Liver (tissue), 8 donors: ENCODE measurements at regions not wholly inside any gene's neighbourhood (a gene's known extent, or its start where the extent isn't known, plus 50 kb on each side); places are given as distances from the start of the nearest gene placed in this dataset.

Source experiments
- DNase-seq: peaks from one replicate; pipeline ENCODE4 v3.0.0-alpha.2; 2017; ENCODE audit warnings: low spot score
- H3K27ac ChIP-seq, 2 donors: one replicate each; pipeline ENCODE4 v1.7.0; 2013; ENCODE audit warnings: inconsistent platforms in 2 of 2, low read length in 2 of 2, control low read depth in 1 of 2, low read depth in 1 of 2, mild to moderate bottlenecking in 1 of 2
- H3K27me3 ChIP-seq, 4 donors: one replicate each; pipeline versions ENCODE4 v1.6.1 to v1.7.0; 2013; ENCODE audit warnings: low read length in 3 of 4, inconsistent platforms in 1 of 4, mild to moderate bottlenecking in 1 of 4, moderate library complexity in 1 of 4; ENCODE audit not compliant: control insufficient read depth in 4 of 4, insufficient read depth in 4 of 4
- H3K36me3 ChIP-seq, 4 donors: one replicate each; pipeline versions ENCODE4 v1.6.1 to v1.7.0; 2013; ENCODE audit warnings: low read length in 3 of 4, mild to moderate bottlenecking in 3 of 4, low read depth in 1 of 4, moderate library complexity in 1 of 4; ENCODE audit not compliant: control insufficient read depth in 4 of 4, insufficient read depth in 3 of 4
- H3K4me1 ChIP-seq, 4 donors: one replicate each; pipeline versions ENCODE4 v1.6.1 to v1.7.0; 2013; ENCODE audit warnings: low read length in 3 of 4, mild to moderate bottlenecking in 3 of 4, moderate library complexity in 1 of 4; ENCODE audit not compliant: control insufficient read depth in 4 of 4, insufficient read depth in 4 of 4
- H3K4me3 ChIP-seq, 3 donors: one replicate each; pipeline versions ENCODE4 v1.6.1 to v1.7.0; 2013; ENCODE audit warnings: low read length in 3 of 3, control low read depth in 1 of 3, low read depth in 1 of 3, mild to moderate bottlenecking in 1 of 3
- H3K9ac ChIP-seq, 2 donors: one replicate each; pipeline ENCODE4 v1.7.0; 2013; ENCODE audit warnings: low read length in 2 of 2, mild to moderate bottlenecking in 2 of 2, moderate library complexity in 2 of 2, control low read depth in 1 of 2, low read depth in 1 of 2
- H3K9me3 ChIP-seq, 4 donors: one replicate each; pipeline versions ENCODE4 v1.6.1 to v1.7.0; 2013; ENCODE audit warnings: low read length in 3 of 4; ENCODE audit not compliant: control insufficient read depth in 4 of 4
- CTCF ChIP-seq: fragments of 150-350 bp; IDR thresholded peaks from 2 replicates; pipeline ENCODE4 v1.5.1; 2017; ENCODE audit warnings: improper control_type of control experiment, low read depth, low read length; ENCODE audit not compliant: missing input control
- EGR1 ChIP-seq, 2 donors: IDR thresholded peaks; 2 replicates each; pipeline ENCODE4 v1.6.1; 2016 to 2018; ENCODE audit warnings: antibody characterized with exemption in 2 of 2, low read depth in 2 of 2
- FOXA1 ChIP-seq: IDR thresholded peaks from 2 replicates; pipeline ENCODE4 v1.6.1; 2016; ENCODE audit warnings: antibody characterized with exemption
- FOXA2 ChIP-seq: IDR thresholded peaks from 2 replicates; pipeline ENCODE4 v1.6.1; 2016; ENCODE audit warnings: antibody characterized with exemption
- GABPA ChIP-seq, 2 donors: IDR thresholded peaks in 1 of 2; conservative IDR thresholded peaks in 1 of 2; 2 replicates each; pipeline ENCODE4 v1.6.1; 2016; ENCODE audit warnings: antibody characterized with exemption in 2 of 2, mild to moderate bottlenecking in 1 of 2, moderate library complexity in 1 of 2
- HNF4A ChIP-seq, 2 donors: conservative IDR thresholded peaks; 2 replicates each; pipeline ENCODE4 v1.6.1; 2016; ENCODE audit warnings: antibody characterized with exemption in 2 of 2, mild to moderate bottlenecking in 2 of 2
- HNF4G ChIP-seq: IDR thresholded peaks from 2 replicates; pipeline ENCODE4 v1.6.1; 2016; ENCODE audit warnings: antibody characterized with exemption
- JUND ChIP-seq, 2 donors: IDR thresholded peaks; 2 replicates each; pipeline ENCODE4 v1.6.1; 2016; ENCODE audit warnings: antibody characterized with exemption in 2 of 2
- NR2F2 ChIP-seq: IDR thresholded peaks from 2 replicates; pipeline ENCODE4 v1.6.1; 2016; ENCODE audit warnings: antibody characterized with exemption
- RAD21 ChIP-seq, 2 donors: IDR thresholded peaks; 2 replicates each; pipeline ENCODE4 v1.6.1; 2016; ENCODE audit warnings: antibody characterized with exemption in 2 of 2, mild to moderate bottlenecking in 2 of 2
- REST ChIP-seq: IDR thresholded peaks from 2 replicates; pipeline ENCODE4 v1.6.1; 2016; ENCODE audit warnings: antibody characterized with exemption, mild to moderate bottlenecking
- RXRA ChIP-seq, 2 donors: IDR thresholded peaks; 2 replicates each; pipeline ENCODE4 v1.6.1; 2017 to 2018; ENCODE audit warnings: antibody characterized with exemption in 2 of 2, mild to moderate bottlenecking in 1 of 2
- SP1 ChIP-seq: IDR thresholded peaks from 2 replicates; pipeline ENCODE4 v1.6.1; 2018; ENCODE audit warnings: antibody characterized with exemption, mild to moderate bottlenecking
- TAF1 ChIP-seq: conservative IDR thresholded peaks from 2 replicates; pipeline ENCODE4 v1.6.1; 2016; ENCODE audit warnings: antibody characterized with exemption, mild to moderate bottlenecking
- YY1 ChIP-seq: IDR thresholded peaks from 2 replicates; pipeline ENCODE4 v1.6.1; 2016; ENCODE audit warnings: antibody characterized with exemption, mild to moderate bottlenecking
- ZBTB33 ChIP-seq: IDR thresholded peaks from 2 replicates; pipeline ENCODE4 v1.6.1; 2016; ENCODE audit warnings: antibody characterized with exemption
- WGBS: extraction: QIAGEN DNeasy Blood & Tissue Kit; methylation state at CpG from one replicate; pipeline ENCODE4 v1.1.7; 2013; 5-methylcytosine and 5-hydroxymethylcytosine counted together
- donor health status: healthy.
- donor health status: healthy.
- donor health status: healthy.
- donor health status: healthy.
- donor health status: healthy.

GRCh38 chr3:24709956-24710355 lies 215.3 kb upstream of the THRB start:
- DNase-seq, result no peak

More at GRCh38 chr3:24709956-24710355, 215.3 kb upstream of the THRB start:
- Histone ChIP-seq H3K4me3 (no peak overlapping the region), H3K36me3 (no peaks in the 10 kb centered on the region), H3K9me3 (no peaks in the 10 kb centered on the region), H3K9ac (no peak overlapping the region), H3K27ac (no peak overlapping the region), H3K27me3 (peaks cover 0 to 7% (median 0%) of the 10 kb centered on the region in 4 donors), H3K4me1 (peaks cover 0 to 1% (median 0%) of the 10 kb centered on the region in 4 donors)
- no peak for TF ChIP-seq REST
- TF ChIP-seq YY1, result no peak
- TF ChIP-seq JUND (IDR thresholded peaks at IDR 0.05), result no peak
- TF ChIP-seq HNF4A (conservative IDR thresholded peaks at IDR 0.05), result no peak
- no peak for TF ChIP-seq EGR1 (IDR thresholded peaks at IDR 0.05; ENCODE audit: low read depth in 2 of 2)
- TF ChIP-seq TAF1, result no peak
- no peak for TF ChIP-seq RXRA (IDR thresholded peaks at IDR 0.05)
- no peak for TF ChIP-seq RAD21 (IDR thresholded peaks at IDR 0.05)
- no peak for TF ChIP-seq GABPA (IDR thresholded peaks at IDR 0.05 in 1 of 2, conservative IDR thresholded peaks at IDR 0.05 in 1 of 2)
- TF ChIP-seq FOXA1, result no peak
- no peak for TF ChIP-seq SP1
- no peak for TF ChIP-seq FOXA2
- TF ChIP-seq ZBTB33, result no peak
- TF ChIP-seq CTCF, result no peak
- no peak for TF ChIP-seq NR2F2
- no peak for TF ChIP-seq HNF4G
- WGBS, result 71% methylated on average over 1 of the region's 1 CpG
